NCI-H526 (cell line): ENCODE measurements at regions not wholly inside any gene's neighbourhood (a gene's known extent, or its start where the extent isn't known, plus 50 kb on each side); places are given as distances from the start of the nearest gene placed in this dataset.
"Not testable (repeated sequence)": the region's sequence is repeated elsewhere in the genome, so short reads cannot be mapped to it uniquely, and the experiment has no call there.

Source experiments
- DNase-seq, 2 experiments: peaks; one replicate each; lab custom pipeline; 2025; lab: John Stamatoyannopoulos, UW

- not testable (repeated sequence) for DNase-seq
Measured at GRCh38 chr19:27707026-27707425, 1505.9 kb downstream of the UQCRFS1 start.

GRCh38 chr19:27705896-27706295 is 1507.1 kb downstream of the UQCRFS1 start:
- no peak for DNase-seq

DNA sequence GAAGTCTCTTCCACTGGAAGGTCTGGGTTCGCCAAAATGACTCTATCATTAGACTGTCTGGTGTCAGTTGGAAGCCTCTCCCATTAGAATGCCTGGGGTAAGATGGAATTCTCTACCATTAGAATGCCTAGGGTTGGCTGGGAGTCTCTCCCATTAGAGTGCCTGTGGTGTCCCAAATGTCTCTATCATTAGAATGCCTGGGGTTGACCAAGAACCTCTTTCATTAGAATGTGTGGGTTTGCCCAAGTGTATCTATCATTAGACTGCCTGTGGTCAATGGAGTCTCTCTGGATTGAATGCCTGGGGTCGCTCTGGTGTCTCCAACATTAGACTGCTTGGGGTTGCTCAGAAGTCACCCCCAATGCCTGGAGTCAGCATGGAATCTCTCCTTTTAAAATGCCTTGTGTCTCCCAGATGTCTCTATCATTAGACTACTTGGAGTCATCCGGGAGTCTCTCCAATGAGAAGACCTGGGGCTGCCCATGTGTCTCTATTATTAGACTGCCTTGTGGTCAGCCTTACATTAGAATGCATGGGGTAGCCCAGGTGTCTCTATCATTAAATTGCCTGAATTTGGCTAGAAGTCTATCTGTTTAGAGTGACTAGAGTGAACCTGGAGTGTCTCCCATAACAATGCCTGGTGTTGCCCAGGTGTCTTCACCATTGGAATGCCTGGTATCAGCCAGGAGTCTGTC is 1518.4 kb downstream of the UQCRFS1 start:
- no peak for DNase-seq

DNA sequence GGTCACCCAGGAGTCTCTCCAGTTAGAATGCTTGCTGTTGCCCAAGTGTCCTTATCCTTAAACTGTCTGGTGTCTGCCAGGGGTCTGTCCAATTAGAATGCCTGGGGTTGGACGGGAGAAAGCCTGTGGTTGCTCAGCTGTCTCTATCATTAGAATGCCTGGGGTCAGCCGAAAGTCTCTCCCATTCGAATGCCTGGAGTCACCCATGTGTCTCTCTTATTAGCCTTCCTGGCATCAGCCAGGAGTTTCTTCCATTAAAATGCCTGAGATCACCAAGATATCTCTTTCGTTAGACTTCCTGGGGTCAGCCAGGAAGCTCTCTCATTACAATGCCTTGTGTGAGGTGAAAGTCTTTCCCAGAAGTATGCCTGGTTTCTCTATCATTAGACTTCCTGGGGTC is 1521.0 kb downstream of the UQCRFS1 start:
- no peak for DNase-seq

- DNase-seq, result no peak
Measured at GRCh38 chr19:27689734-27690241, 1523.2 kb downstream of the UQCRFS1 start.

GRCh38 chr19:27684293-27684692 is 1528.7 kb downstream of the UQCRFS1 start:
- DNase-seq, result no peak

DNA sequence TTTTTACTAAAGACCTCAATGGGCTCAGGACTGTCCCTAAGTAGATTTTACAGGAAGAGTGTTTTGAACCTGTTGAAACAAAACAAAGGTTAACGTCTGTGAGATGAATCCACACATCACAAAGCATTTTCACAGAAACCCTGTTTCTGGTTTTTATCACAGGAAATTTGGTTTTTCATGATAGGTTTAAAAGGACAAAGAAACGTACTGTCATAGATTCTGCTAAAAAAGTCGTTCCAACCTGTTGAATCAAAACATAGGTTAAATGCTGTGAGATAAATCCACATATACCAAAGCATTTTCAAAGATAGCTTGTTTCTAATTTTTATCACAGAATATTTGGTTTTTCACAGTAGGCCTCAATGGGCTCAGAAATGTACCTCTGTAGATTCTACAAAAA is 1531.0 kb downstream of the UQCRFS1 start:
- DNase-seq, result no peak

DNA sequence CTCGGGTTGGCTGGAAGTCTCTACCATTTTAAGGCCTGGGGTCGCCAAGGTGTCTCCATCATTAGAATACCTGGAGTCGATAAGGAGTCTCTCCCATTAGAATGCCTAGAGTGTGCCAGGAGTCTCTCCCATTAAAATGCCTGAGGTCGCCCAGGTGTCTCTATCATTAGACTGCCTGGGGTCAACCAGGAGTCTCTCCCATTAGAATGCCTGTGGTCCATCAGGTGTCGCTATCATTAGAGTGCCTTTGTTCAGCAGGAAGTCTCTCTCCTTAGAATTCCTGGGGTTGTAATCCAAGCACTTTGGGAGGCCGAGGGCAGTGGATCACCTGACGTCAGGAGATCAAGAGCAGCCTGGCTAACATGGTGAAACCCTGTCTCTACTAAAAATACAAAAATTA is 1533.0 kb downstream of the UQCRFS1 start:
- DNase-seq, result no peak

- DNase-seq, result no peak
Measured at GRCh38 chr19:27679399-27679798, 1533.6 kb downstream of the UQCRFS1 start.

DNA sequence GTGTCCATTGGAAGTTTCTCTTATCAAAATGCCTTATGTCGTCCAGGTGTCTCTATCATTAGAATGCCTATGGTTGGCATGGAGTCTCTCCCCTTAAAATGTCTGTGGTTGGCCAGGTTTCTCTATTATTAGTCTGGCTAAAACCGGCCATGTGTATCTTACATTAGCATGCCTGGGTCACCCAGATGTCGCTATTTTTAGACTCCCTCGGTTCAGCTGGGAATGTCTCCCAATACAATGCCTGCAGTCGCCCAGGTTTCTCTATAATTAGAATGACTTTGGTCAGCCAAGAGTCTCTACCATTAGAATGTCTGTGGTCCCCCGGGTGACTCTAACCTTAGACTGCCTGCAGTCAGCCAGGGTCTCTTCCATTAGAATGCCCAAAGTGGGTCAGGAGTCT is 1536.1 kb downstream of the UQCRFS1 start:
- DNase-seq, result peak in 1 of 2 experiments; percentile 16

DNA sequence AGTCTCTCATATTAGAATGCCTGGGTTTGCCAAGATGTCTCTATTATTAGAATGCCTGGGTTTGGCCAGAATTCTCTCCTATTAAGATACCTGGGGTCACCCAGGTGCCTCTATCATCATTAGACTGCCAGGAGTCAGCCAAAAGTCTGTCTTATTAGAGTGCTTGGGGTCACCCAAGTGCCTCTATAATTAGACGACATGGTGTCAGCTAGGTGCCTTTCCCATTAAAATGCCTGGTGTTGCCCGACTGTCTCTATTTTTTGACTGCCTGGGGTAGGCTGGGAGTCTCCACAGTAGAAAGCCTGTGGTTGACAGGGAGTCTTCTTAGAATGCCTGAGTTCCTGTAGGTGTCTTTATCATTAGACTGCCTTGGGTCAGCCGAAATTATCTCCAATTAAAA is 1536.6 kb downstream of the UQCRFS1 start:
- DNase-seq, result no peak

- DNase-seq, result no peak
Measured at GRCh38 chr19:27675771-27676170, 1537.2 kb downstream of the UQCRFS1 start.

GRCh38 chr19:27674701-27675100 is 1538.2 kb downstream of the UQCRFS1 start:
- DNase-seq, result no peak

DNA sequence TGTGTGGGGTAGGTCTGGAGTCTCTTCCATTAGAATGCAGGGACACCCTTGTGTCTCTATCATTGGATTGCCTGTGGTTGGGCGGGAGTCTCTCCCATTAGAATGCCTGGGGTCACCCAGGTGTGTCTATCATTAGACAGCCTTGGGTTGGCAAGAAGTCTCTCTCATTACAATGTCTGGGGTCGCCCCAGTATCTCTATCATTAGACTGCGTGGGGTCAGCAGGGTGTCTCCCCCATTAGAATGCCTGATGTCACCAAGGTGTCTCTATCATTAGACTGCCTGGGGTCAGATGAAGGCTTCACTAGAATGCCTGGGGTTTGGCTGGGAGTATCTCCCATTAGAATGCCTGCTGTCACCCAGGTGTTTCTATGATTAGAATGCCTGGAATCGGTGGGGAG is 1539.0 kb downstream of the UQCRFS1 start:
- DNase-seq, result no peak

- DNase-seq, result no peak
Measured at GRCh38 chr19:27672309-27673047, 1540.5 kb downstream of the UQCRFS1 start.

DNA sequence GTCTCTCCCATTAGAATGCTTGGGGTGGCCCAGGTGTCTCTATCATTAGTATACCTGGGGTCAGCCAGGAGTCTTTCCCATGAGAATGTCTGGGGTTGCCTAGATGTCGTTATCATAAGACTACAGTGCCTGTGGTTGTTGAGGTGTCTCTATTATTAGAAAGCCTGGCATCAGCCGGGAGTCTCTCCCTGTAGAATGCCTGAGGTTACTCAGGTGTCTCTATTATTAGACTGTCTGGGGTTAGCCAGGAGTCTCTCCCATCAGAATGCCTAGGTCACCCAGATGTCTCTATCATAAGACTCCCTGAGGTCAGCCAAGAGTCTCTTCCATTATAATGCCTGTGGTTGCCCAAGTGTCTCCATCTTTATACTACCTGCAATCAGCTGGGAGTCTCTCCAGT is 1541.1 kb downstream of the UQCRFS1 start:
- no peak for DNase-seq

- no peak for DNase-seq
Measured at GRCh38 chr19:27660428-27660827, 1552.5 kb downstream of the UQCRFS1 start.

DNA sequence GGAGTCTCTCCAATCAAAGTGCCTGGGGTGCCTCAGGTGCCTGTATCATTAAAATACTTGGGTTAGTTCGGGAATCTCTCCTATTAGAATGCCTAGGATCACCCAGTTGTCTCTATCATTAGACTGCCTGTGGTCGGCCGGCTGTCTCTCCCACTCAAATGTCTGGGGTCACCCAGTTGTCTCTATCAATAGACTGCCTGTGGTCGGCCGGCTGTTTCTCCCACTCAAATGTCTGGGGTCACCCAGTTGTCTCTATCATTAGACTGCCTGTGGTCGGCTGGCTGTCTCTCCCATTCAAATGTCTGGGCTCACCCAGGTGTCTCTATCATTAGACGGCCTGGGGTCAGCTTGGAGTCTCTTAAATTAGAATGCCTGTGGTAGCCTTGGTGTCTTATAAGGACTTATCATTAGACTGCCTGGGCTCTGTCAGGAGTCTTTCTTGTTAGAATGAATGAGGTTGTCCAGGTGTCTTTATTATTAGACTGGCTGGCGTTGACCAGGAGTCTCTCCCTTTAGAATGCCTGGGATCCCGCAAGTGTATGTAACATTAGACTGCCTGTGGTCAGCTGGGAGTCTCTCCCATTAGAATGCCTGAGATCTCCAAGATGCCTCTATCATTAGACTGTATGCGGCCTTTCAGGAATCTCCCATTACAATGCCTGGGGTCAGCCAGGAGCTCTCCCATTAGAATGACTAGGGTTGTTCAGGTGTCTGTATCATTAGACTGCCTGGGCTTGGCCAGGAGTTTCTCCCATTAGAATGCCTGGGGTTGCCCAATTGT is 1555.5 kb downstream of the UQCRFS1 start:
- no peak for DNase-seq

DNA sequence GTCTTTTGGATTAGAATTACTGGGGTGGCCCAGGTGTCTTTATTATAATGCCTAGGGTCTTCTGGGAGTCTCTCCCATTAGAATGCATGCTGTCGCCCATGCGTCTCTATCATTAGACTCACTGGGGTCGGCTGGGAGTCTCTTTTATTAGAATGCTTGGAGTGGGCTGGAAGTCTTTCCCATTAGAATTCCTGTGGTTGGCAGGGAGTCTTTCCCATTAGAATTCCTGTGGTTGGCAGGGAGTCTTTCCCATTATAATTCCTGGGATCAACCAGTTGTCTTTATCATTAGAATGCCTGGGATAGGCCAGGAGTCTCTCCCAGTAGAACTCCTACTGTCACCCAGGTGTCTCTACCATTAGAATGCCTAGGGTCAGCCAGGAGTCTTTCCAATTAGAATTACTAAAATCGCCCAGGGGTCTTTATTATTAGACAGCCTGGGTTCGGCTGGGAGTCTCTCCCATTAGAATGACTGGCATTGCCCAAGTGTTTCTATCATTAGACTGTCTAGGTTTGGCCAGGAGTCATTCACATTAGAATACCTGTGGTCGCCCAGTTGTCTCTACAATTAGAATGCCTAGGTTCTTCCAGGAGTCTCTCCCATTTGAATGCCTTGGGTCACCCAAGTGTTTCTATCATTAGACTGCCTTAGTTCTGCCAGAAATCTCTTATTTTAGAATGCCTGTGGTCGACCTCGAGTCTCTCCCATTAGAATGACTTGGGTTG is 1558.5 kb downstream of the UQCRFS1 start:
- DNase-seq, result no peak

DNA sequence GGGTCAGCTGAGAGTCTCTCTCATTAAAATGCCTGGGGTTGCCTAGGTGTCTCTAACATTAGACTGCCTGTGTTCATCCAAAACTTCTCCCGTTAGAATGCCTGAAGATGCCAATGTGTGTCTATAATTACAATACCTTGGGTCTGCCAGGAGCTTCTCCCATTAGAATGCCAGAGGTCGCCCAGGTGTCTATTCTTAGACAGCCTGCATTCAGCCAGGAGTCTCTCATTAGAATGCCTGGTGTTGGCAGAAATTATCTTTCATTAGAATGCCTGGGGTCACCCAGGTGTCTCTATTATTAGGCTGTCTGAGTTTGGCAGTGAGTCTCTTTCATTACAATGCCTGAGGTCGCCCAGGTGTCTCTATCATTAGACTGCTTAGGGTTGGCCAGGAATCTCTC is 1560.2 kb downstream of the UQCRFS1 start:
- no peak for DNase-seq

- no peak for DNase-seq
Measured at GRCh38 chr19:27652281-27652680, 1560.7 kb downstream of the UQCRFS1 start.

DNA sequence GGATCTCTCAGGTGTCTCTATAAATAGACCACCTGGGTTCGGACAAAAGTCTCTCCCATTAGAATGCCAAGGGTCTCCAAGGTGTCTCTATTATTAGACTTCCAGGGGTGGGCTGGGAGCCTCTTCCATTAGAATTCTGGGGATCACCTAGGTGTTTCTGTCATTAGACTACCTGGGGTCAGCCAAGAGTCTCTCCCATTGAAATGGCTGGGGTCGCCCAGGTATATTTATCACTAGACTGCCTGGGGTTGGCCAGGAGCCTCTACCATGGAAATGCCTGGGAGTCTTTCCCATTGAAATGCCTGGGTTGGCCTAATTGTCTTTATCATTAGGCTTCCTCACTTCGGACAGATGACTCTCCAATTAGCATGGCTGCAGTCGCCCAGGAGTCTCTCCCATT is 1565.5 kb downstream of the UQCRFS1 start:
- no peak for DNase-seq
